Left renal pelvis (tissue), 4 donors: ENCODE measurements at regions not wholly inside any gene's neighbourhood (a gene's known extent, or its start where the extent isn't known, plus 50 kb on each side); places are given as distances from the start of the nearest gene placed in this dataset.
A peak's percentile ranks its signal among the peaks of the same experiment; 100 is the strongest.

Source experiments
- DNase-seq, 4 donors: peaks; one replicate each; pipeline ENCODE4 v3.0.0-alpha.2; 2013; ENCODE audit warnings: low read depth in 4 of 4, low spot score in 3 of 4

DNA sequence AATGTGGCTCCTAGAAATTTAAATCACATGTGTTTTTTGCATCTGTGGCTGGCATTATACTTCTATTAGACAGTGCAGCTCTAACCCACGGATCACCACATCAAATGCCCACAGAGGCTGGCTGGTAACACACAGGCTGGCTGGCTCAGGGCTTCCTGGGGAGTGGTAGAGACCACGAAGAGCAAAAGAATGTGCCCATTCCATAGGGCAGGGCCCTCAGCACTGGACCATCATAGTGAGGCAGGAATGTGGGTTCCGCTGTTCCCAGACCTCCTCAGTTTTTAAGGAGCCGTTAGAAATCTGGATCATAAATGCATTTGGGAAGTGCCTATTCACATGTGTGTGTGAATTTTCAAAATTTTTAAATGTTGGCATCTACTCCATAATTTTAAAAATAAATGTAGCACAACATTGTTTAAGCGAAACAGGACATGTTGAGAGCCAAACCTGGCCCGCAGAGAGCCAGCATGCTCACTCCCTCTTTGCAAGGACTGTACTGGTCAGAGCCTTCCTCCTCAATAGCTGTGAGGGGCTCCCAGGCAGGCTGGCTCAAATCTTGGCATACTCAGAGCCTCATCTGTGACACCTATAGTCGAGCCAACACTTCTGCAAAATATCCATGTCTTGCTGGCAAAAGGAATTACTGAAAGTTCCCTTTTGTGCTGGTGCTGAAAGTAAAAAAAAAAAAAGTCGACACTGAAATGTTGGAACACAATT, 190.5 kb downstream of the FNDC1 start:
- DNase-seq, result no peak

DNA sequence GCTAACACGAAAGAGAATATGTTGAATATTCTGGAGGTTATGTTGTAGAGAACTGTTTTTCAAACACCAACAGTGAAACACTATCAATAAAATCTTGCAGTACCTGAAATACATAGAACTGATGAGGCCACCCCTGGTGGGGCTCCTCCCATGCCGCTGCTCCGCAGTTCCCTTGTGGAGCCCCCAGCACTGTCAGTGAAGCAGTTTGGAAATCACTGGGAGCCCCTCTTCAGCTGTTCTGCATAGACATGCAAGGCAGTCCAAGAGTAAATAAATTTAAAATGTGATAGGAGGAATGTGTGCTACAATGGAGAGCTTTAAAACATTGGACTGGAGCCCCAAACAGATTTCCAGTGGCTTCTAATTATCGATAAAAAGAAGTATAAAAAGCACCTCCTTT, 189.4 kb downstream of the FNDC1 start:
- no peak for DNase-seq

DNA sequence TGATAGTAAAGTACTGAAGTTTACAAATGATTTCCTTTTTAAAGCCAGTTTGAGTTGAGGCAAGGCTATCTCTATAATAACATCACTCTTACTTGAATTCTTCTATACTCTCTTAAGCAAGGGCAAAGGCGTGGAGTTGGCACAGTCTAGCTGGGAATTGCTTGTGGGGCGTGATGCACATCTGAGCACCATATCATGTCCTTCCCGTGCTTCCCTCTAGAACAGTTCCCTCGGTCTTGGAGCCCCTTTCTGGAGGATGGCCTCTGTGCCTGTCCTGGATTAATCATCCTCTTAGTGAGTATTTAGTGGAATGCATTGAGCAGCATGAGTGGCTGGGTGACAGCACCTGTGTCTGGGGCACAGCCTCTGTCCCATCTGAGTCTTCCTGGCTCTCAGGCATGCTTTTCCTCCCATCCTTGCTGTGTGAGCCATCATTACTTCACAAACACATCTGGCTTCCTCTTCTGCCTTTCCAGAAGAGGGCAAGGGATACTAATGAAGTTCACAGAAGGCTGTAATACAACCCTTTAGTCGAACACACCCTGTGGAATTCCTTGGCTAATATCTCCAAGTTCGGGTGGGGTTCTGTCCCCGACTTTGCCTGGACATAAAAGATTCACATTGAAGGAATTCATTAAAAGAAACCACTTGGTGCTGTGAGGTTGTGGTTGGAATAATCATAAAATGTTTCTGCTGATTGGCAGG, 188.2 kb downstream of the FNDC1 start:
- no peak for DNase-seq

DNA sequence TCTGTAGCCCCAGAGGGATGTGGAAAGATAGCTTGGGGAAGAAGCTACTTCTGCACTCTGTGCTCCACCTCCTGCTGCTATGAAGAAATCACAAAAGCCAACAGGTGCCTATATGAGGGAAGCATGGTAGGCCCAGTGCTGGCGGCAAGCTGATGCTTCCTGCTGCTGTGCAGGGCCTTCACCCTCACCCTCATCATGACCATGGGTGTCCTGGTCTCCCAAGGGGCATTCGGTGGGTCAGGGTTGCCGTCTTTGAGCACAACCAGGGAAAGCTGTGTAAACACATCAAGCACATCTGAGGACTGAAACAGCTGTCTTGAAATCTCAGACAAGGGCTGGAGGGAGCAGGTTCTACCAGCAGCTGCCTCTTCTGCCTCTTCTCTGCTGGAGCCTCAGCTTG, 184.0 kb downstream of the FNDC1 start:
- no peak for DNase-seq

DNA sequence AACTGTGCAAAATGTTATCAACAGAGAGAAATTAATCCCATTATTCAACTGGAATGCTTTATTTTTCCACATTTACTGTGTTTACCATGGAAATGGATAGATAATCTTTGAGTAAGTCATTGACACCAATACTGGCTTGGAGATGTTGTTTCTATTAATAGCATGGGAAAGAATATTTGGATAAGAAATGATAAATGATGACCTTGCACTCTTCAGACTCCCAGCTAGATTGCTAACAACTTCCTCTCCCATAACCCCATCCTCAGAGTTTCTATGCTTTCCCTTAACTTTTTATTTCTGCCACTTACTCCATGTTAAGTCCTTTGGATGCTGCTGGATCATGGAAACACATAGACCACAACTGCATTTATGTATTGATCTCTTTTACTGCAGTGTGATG, 182.5 kb downstream of the FNDC1 start:
- no peak for DNase-seq

DNA sequence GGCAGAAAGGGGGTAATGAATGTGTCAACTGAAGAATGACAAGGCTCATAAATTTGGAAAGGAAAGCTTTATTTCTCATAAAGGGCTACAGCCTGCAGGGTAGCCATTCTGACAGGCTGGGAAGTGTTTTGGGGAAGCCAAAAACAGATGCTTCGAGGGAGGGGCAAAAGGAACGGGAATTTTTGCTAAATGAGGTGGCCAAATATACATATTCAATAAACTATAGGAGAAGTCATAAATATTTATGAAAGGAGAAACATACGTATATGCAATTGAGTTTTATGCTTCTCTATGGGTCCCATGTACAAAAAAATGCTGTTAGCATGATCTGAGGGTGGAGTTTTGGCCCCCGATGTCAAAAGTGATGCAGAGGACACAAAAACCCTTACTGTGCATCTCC, 180.7 kb downstream of the FNDC1 start:
- DNase-seq, result no peak

DNA sequence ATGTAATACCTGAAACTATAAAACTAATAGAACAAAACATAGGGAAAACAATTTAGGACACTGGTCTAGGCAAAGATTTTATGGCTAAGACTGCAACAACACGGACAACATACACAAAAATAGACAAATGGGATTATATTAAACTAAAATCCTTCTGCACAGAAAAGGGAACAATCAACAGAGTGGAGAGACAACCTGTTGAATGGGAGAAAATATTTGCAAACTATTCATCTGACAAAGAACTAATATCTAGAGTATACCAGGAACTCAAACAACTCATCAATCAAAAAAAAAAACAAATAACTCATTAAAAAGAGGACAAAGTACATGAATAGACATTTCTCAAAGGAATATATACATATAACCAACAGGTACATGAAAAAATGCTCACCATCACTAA, 174.5 kb downstream of the FNDC1 start:
- no peak for DNase-seq

DNA sequence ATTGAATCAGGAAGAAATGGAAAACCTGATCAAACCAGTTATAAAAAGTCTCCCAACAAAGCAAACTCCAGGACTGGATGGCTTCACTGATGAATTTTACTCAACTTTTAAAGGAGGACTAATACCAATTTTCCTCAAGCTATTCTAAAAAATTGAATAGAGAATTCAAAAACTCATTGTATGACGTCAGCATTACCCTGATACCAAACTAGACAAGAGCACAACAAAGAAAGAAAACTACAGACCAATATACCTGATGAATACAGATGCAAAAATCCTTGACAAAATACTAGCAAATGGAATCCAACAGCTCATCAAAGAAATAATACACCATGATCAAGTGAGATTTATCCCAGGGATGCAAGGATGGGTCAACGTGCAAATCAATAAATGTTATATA, 172.9 kb downstream of the FNDC1 start:
- DNase-seq, result no peak

DNA sequence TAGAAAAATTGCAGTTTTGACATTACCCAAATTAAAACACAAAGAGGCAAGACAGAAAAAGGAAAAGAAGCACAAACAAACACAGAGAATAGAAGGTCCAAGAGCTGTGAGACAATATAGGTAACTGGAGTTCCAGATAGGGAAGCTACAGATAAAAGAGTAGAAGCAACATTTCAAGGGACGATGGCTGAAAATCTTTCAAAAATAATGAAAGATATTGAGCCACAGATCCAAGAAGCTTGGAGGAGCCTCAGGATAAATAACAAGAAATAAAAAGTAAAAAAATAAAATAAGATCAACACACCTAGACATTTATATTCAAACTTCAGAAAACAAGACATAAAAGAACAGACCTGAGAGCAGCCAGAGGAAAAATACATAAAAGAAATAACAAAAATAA, 164.9 kb downstream of the FNDC1 start:
- DNase-seq, result no peak

DNA sequence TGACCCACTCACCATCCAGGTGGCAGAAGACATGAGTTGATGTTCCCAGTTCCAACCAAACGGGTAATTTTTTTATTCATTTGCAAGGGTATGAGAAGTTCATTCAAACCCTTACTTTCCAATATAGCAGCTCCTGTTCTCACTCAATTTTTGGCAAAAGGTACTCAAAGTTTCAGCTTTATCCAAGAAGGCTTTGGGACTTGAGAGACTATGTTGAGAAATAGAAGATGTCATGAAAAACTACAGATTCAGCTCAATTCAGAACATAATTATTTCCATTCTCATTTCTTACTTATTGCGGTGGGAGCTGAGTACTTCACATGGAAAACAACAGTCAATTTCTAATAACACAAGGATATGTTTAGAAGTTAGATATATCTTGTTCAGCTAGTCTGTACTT, 162.3 kb downstream of the FNDC1 start:
- no peak for DNase-seq

DNA sequence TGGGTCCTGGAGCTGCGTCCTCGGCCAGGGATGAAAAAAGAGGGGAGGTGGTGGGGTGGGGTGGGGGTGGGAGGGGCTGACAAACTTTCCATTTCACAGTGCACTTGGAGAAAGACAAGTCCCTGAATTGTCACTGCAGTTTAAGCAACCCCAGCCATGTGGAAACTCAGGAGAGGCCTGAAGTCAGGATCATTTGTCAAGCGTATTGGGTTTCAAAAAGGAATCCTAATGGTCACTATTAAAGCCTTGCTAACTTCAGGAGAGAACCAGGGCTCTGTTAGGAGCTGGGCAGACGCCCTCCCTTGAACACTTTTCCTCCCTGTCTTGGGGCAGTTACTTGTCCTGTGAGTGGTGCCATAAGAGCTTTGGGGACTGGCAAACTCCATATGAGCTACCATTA, 159.9 kb downstream of the FNDC1 start:
- DNase-seq, result peak in 1 of 4 donors; percentile 9

DNA sequence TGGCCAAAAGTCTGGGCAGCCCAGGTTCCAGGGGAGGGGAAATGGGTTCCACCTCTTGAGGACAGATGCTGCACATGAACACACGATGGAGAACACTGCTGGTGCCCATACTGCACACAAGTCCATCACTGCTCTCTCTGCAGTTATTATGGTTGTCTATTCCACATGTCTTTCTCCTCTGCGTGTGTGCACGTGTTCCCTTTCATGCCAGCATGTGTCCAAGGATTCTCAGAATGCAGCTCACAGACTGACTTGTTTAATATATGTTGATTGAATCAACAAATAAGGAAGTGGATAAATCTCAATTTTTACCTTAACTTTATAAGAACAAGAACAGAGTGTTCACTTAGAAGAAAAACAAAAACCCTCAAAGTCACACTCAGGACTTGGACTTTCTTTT, 158.9 kb downstream of the FNDC1 start:
- no peak for DNase-seq

DNA sequence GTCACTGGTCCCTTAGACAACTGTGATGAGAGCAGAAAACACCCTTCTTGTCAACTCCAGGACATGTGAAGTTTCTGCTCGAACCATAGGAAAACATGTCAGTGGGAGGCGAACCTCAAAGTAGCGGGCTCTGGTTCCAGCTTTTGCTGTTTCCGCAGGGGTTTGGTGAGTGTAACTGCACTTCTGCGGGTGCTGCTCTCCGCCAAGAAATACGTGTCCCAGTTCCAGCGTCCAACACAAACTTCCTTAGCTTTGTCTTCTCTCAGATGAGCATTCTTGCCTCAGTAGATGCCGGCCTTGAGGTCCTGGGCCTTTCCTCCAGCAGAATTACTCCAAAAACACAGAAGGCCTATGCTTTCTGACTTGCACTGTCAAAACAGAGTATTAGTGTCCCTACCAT, 156.3 kb downstream of the FNDC1 start:
- DNase-seq, result no peak

DNA sequence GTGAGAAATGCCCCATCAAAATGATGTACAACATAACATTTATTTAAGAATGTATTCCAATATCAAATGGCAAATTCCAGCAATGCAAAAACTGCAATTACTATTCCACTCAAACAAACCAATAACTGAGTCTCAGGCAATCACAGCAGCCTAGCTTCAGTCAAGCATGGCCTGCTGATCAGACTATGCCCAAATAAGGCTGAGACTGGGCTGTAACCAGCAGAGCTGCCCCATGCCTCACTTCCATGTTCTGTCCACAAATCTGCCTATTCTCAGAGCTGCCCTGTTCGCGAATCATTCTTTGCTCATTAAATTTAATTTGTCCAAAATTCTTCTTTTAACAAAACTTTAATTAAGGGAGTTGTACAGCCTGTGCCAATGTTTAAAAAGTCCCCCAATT, 155.4 kb downstream of the FNDC1 start:
- DNase-seq, result no peak
